ENCODE measurements at regions not wholly inside any gene's neighbourhood (a gene's known extent, or its start where the extent isn't known, plus 50 kb on each side); places are given as distances from the start of the nearest gene placed in this dataset.

DNA sequence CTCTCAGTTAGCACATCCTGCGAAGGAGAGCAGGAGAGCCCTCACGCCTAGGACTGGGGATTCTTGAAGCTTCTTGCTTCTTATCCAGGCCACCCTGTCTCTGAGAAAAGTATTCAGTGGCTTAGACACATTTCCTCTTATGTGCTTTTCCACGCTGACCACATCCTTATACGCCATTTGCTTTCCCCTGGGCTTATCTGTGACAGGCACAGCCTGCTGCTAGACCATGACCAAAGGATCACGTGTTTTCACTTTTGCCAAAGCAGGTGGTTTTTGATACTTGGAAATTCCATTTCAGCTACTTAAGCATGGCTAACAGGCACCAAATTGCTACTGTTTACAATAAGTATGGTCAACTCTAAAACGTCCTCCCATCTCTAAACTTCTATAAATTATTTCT is 587.4 kb downstream of the AACS start:
- no peak for TF ChIP-seq CTCF (IDR thresholded peaks at IDR 0.05; ENCODE audit: insufficient read depth, low read length)
- TF ChIP-seq POLR2AphosphoS5 (IDR thresholded peaks at IDR 0.05; ENCODE audit: low read depth), result no peak

Measured in HL-60 (cell line).